Upper lobe of left lung (tissue), 4 donors: ENCODE measurements at regions not wholly inside any gene's neighbourhood (a gene's known extent, or its start where the extent isn't known, plus 50 kb on each side); places are given as distances from the start of the nearest gene placed in this dataset.

Source experiments
- CTCF ChIP-seq, 6 experiments: fragments of 450-650 bp in 4 of 6; fragments of 200-600 bp in 2 of 6; sonication (generic) in 2 of 6; IDR thresholded peaks; one replicate each; pipeline ENCODE4 v1.5.1; 2016 to 2019; ENCODE audit warnings: antibody characterized with exemption in 6 of 6
- POLR2A ChIP-seq, 4 donors: fragments of 450-650 bp; IDR thresholded peaks; one replicate each; pipeline ENCODE4 v1.5.1; 2016 to 2017; ENCODE audit warnings: antibody characterized with exemption in 4 of 4, mild to moderate bottlenecking in 2 of 4
- POLR2AphosphoS5 ChIP-seq, 2 donors: sonication (generic); formaldehyde crosslinking; IDR thresholded peaks; one replicate each; pipeline ENCODE4 v1.5.1; 2017; ENCODE audit warnings: antibody characterized with exemption in 2 of 2

DNA sequence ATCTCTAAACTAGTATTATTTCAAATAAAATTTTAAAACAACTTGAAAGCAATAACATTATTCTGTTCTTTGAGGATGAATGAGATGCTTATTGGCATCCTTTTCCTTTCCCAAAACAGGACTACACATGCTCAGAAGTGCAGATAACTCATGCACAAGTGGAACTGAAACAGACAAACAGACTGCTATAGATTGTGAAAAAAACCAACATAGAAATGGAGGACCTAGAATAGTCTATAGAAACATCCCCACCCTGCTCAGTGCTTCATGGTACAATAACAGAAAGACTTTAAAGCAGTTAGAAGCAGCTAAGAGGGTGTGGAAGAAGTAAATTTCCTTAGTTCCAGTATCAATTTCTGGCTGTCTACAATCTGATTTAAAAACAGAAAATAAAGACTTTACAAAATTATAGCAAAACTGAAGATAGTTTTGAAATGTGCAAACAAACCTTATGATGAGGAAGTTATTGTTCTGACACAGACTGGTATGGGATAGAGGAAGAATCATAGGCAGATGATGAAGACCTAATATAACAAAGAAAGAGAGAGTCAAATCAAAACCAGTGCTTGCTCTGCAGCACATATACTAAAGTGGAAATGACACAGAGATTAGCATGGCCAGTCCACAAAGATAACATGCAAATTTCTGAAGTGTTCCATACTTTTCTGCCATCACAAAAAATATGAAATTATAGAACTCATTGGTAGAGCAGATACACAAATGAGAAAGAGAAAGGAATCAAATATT is 1025.4 kb downstream of the SQOR start:
- TF ChIP-seq CTCF (IDR thresholded peaks at IDR 0.05) (no peak), POLR2A (IDR thresholded peaks at IDR 0.05) (no peak), POLR2AphosphoS5 (IDR thresholded peaks at IDR 0.05) (no peak)
